IMR-90 (cell line): ENCODE measurements at regions not wholly inside any gene's neighbourhood (a gene's known extent, or its start where the extent isn't known, plus 50 kb on each side); places are given as distances from the start of the nearest gene placed in this dataset.

Experiments used
- ATAC-seq: fragments of 200-7000 bp; cut with Tn5 transposase; 2 replicates; pipeline ENCODE4 v1.9.1; 2020; ENCODE audit warnings: low read depth, mild to moderate bottlenecking, moderate library complexity
- BruUV-seq: library from RNA; stranded (reverse); fragments of 400-500 nt; replicated peaks from 2 replicates; lab custom pipeline; 2021; lab: Mats Ljungman, UMichigan
- CTCF ChIA-PET: fragments of 300-600 bp; formaldehyde crosslinking; extraction: SDS; loops from one replicate; lab custom pipeline; 2021; ENCODE audit warnings: antibody characterized with exemption; lab: Yijun Ruan, JAX
- POLR2A ChIA-PET: fragments of 300-600 bp; sonication (Branson Sonifier 250); formaldehyde crosslinking; loops from one replicate; lab custom pipeline; 2022; ENCODE audit warnings: antibody characterized with exemption; ENCODE audit not compliant: unreplicated experiment; lab: Charles Lee
- DNase-seq: peaks from one replicate; pipeline ENCODE4 v3.0.0; 2013
- H2AFZ ChIP-seq: replicated peaks from 2 replicates; pipeline ENCODE3; 2013; ENCODE audit warnings: low read length, mild to moderate bottlenecking; ENCODE audit not compliant: poor library complexity
- H2AK5ac ChIP-seq: 2 replicates; pipeline ENCODE4 v1.6.1; 2013; ENCODE audit warnings: low read depth, low read length, inconsistent platforms
- H2AK9ac ChIP-seq: replicated peaks from 2 replicates; pipeline ENCODE3; 2013; ENCODE audit warnings: mild to moderate bottlenecking, low read depth, low read length, moderate library complexity; ENCODE audit not compliant: poor library complexity
- H2BK120ac ChIP-seq: 2 replicates; pipeline ENCODE4 v1.6.1; 2013; ENCODE audit warnings: low read depth, low read length, inconsistent platforms
- H2BK15ac ChIP-seq: 3 replicates; pipeline ENCODE4 v1.6.1; 2013; ENCODE audit warnings: low read depth, low read length, inconsistent platforms
- H2BK20ac ChIP-seq: 2 replicates; pipeline ENCODE4 v1.6.1; 2013; ENCODE audit warnings: low read depth, mild to moderate bottlenecking, inconsistent platforms, low read length, moderate library complexity
- H2BK5ac ChIP-seq: 2 replicates; pipeline ENCODE4 v1.6.1; 2013; ENCODE audit warnings: mild to moderate bottlenecking, low read depth, low read length, inconsistent platforms; ENCODE audit not compliant: poor library complexity, severe bottlenecking
- H3K14ac ChIP-seq: replicated peaks from 2 replicates; pipeline ENCODE4 v1.6.1; 2013; ENCODE audit warnings: low read depth, low read length, inconsistent platforms
- H3K18ac ChIP-seq: 2 replicates; pipeline ENCODE4 v1.6.1; 2013; ENCODE audit warnings: low read depth, low read length, control low read depth
- H3K23ac ChIP-seq: 2 replicates; pipeline ENCODE4 v1.6.1; 2013; ENCODE audit warnings: low read depth, low read length, inconsistent platforms
- H3K27ac ChIP-seq: 2 replicates; pipeline ENCODE4 v1.5.1; 2013; ENCODE audit warnings: mild to moderate bottlenecking, control low read depth, low read length; ENCODE audit not compliant: insufficient read depth
- H3K27me3 ChIP-seq: 2 replicates; pipeline ENCODE4 v1.6.1; 2013; ENCODE audit warnings: low read length; ENCODE audit not compliant: control insufficient read depth, insufficient read depth
- H3K36me3 ChIP-seq: 2 replicates; pipeline ENCODE4 v1.6.1; 2013; ENCODE audit warnings: low read length, mixed read lengths; ENCODE audit not compliant: control insufficient read depth, insufficient read depth
- H3K4ac ChIP-seq: 2 replicates; pipeline ENCODE4 v1.6.1; 2013; ENCODE audit warnings: low read depth, low read length, inconsistent platforms
- H3K4me1 ChIP-seq: 2 replicates; pipeline ENCODE4 v1.6.1; 2013; ENCODE audit warnings: low read length, mixed read lengths; ENCODE audit not compliant: control insufficient read depth, insufficient read depth
- H3K4me2 ChIP-seq: 2 replicates; pipeline ENCODE4 v1.6.1; 2013; ENCODE audit warnings: low read depth, mild to moderate bottlenecking, control low read depth, low read length, moderate library complexity
- H3K4me3 ChIP-seq: 2 replicates; pipeline ENCODE4 v1.5.1; 2013; ENCODE audit warnings: low read depth, mild to moderate bottlenecking, control low read depth, low read length, moderate library complexity; ENCODE audit not compliant: insufficient read depth
- H3K56ac ChIP-seq: 2 replicates; pipeline ENCODE4 v1.6.1; 2013; ENCODE audit warnings: low read length, inconsistent platforms; ENCODE audit not compliant: insufficient read depth; ENCODE audit errors: extremely low read depth
- H3K79me1 ChIP-seq, 2 experiments: 2 replicates each; pipeline ENCODE4 v1.6.1; 2013; ENCODE audit warnings: low read length in 2 of 2, inconsistent platforms in 1 of 2, low read depth in 1 of 2
- H3K9ac ChIP-seq: 2 replicates; pipeline ENCODE4 v1.6.1; 2013; ENCODE audit warnings: low read depth, low read length, control low read depth
- H3K9me1 ChIP-seq: 2 replicates; pipeline ENCODE4 v1.6.1; 2013; ENCODE audit warnings: low read length, inconsistent platforms; ENCODE audit not compliant: insufficient read depth
- H3K9me3 ChIP-seq: 2 replicates; pipeline ENCODE4 v1.6.1; 2013; ENCODE audit warnings: low read length; ENCODE audit not compliant: control insufficient read depth, insufficient read depth
- H4K20me1 ChIP-seq: 2 replicates; pipeline ENCODE4 v1.6.1; 2013; ENCODE audit warnings: low read length, inconsistent platforms; ENCODE audit not compliant: insufficient read depth
- H4K5ac ChIP-seq: 2 replicates; pipeline ENCODE4 v1.6.1; 2013; ENCODE audit warnings: mild to moderate bottlenecking, low read depth, low read length, control low read depth
- H4K8ac ChIP-seq, 2 experiments: 2 replicates each; pipeline ENCODE4 v1.6.1; 2013; ENCODE audit warnings: low read depth in 2 of 2, low read length in 2 of 2, control low read depth in 1 of 2, inconsistent platforms in 1 of 2
- H4K91ac ChIP-seq: 2 replicates; pipeline ENCODE4 v1.6.1; 2013; ENCODE audit warnings: low read depth, low read length, inconsistent platforms; ENCODE audit not compliant: insufficient read depth
- BHLHE40 ChIP-seq: fragments of 150-350 bp; IDR thresholded peaks from 2 replicates; pipeline ENCODE4 v1.6.1; 2016; ENCODE audit warnings: mild to moderate bottlenecking, low read depth, low read length
- CEBPB ChIP-seq: IDR thresholded peaks from 2 replicates; pipeline ENCODE4 v1.6.1; 2012; ENCODE audit warnings: low read depth, low read length, improper control_type of control experiment
- CHD1 ChIP-seq: IDR thresholded peaks from 2 replicates; pipeline ENCODE4 v1.6.1; 2012; ENCODE audit warnings: low read depth, low read length, improper control_type of control experiment
- FOS ChIP-seq: fragments of 150-350 bp; IDR thresholded peaks from 2 replicates; pipeline ENCODE4 v1.6.1; 2016; ENCODE audit warnings: low read depth, low read length
- MAFK ChIP-seq: IDR thresholded peaks from 2 replicates; pipeline ENCODE4 v1.6.1; 2012; ENCODE audit warnings: low read depth, low read length, improper control_type of control experiment
- MAZ ChIP-seq: IDR thresholded peaks from 2 replicates; pipeline ENCODE4 v1.6.1; 2012; ENCODE audit warnings: low read depth, mild to moderate bottlenecking, low read length, improper control_type of control experiment, moderate library complexity, borderline replicate concordance
- MXI1 ChIP-seq: IDR thresholded peaks from 2 replicates; pipeline ENCODE4 v1.6.1; 2012; ENCODE audit warnings: low read depth, mild to moderate bottlenecking, low read length, moderate library complexity, borderline replicate concordance
- NFE2L2 ChIP-seq: fragments of 150-350 bp; IDR thresholded peaks from 2 replicates; pipeline ENCODE4 v1.6.1; 2016; ENCODE audit warnings: low read depth, mild to moderate bottlenecking, low read length
- POLR2A ChIP-seq: IDR thresholded peaks from 2 replicates; pipeline ENCODE4 v1.6.1; 2012; ENCODE audit warnings: mild to moderate bottlenecking, low read depth, low read length
- RAD21 ChIP-seq: IDR thresholded peaks from 2 replicates; pipeline ENCODE4 v1.6.1; 2012; ENCODE audit warnings: low read length, improper control_type of control experiment
- RCOR1 ChIP-seq: IDR thresholded peaks from 2 replicates; pipeline ENCODE4 v1.6.1; 2012; ENCODE audit warnings: mild to moderate bottlenecking, low read length, improper control_type of control experiment; ENCODE audit not compliant: insufficient replicate concordance
- RFX5 ChIP-seq: IDR thresholded peaks from 2 replicates; pipeline ENCODE4 v1.8.0; 2012; ENCODE audit warnings: low read depth, mild to moderate bottlenecking, low read length, moderate library complexity
- SMC3 ChIP-seq: fragments of 150-350 bp; IDR thresholded peaks from 2 replicates; pipeline ENCODE4 v1.6.1; 2016; ENCODE audit warnings: low read depth, mild to moderate bottlenecking, antibody characterized with exemption, low read length, moderate library complexity
- WGBS, 2 experiments: methylation state at CpG; one replicate each; pipeline versions ENCODE4 v1.1.5 to v1.1.7; 2013; ENCODE audit warnings: missing lambda C conversion rate in 2 of 2; ENCODE audit not compliant: insufficient read length in 1 of 2; ENCODE audit errors: extremely low coverage in 2 of 2; 5-methylcytosine and 5-hydroxymethylcytosine counted together
- dilution Hi-C: fragments of 300-500 bp; cut with HindIII; formaldehyde crosslinking; loops from one replicate; pipeline ENCODE4 v1.14.3; 2018; ENCODE audit warnings: low sequenced_read_pairs; ENCODE audit not compliant: unreplicated experiment
- in situ Hi-C: fragments of 300-500 bp; cut with MboI; formaldehyde crosslinking; loops from 3 replicates; pipeline ENCODE4 v1.14.3; 2019; ENCODE audit warnings: low sequenced_read_pairs, inconsistent platforms, mixed read lengths
- intact Hi-C: fragments of 100-400 bp; cut with micrococcal nuclease; formaldehyde crosslinking; loops from 2 replicates; pipeline ENCODE4 v1.10.0; 2022
- TF ChIP-seq, protein P1 (sequence below): conservative IDR thresholded peaks from 2 replicates; pipeline ENCODE4 v1.5.1; 2012; ENCODE audit warnings: mild to moderate bottlenecking, low read depth, low read length, improper control_type of control experiment
- TF ChIP-seq, protein P2 (sequence below): fragments of 150-350 bp; IDR thresholded peaks from 2 replicates; pipeline ENCODE4 v1.6.1; 2016; ENCODE audit warnings: low read depth, mild to moderate bottlenecking, low read length, moderate library complexity, borderline replicate concordance
- TF ChIP-seq, protein P3 (sequence below): fragments of 150-350 bp; IDR thresholded peaks from 2 replicates; pipeline ENCODE4 v1.6.1; 2017; ENCODE audit warnings: mild to moderate bottlenecking, antibody characterized with exemption, low read length, low read depth

DNA sequence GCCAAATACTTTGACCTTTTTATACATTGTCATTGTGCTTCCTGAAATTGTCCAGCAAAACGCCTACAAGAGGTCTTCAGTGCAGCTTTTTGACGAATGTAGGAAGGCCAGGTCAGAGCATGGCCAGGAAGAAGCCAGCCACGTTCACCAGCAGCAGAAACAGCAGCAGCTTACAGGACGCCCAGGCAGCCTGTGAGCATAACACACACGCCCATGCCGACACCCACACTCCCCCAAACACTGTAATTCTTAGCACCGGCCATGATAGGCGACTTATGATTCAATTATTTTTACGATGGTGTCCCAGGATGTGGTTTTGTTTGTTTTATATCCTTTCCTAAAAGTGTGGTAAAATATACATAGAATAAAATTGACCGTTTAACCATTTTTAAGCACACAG, 249.1 kb upstream of the SALL3 start:
- no peak overlapping the region for H3K56ac ChIP-seq
- no peak overlapping the region for H2BK20ac ChIP-seq
- H3K23ac ChIP-seq: no peak overlapping the region
- no peak overlapping the region for H4K8ac ChIP-seq
- no peaks in the 10 kb centered on the region for H3K4me1 ChIP-seq
- ChIA-PET CTCF (no interaction called here), POLR2A (no interaction called here)
- no peaks in the 10 kb centered on the region for H3K79me1 ChIP-seq
- no peaks in the 10 kb centered on the region for H3K36me3 ChIP-seq
- intact Hi-C loops: no loop called here
- H2BK120ac ChIP-seq: no peak overlapping the region
- in situ Hi-C loops: no loop called here
- H3K4me3 ChIP-seq: no peak overlapping the region
- DNase-seq (no peak), ATAC-seq (no peak)
- no peak overlapping the region for H2AK5ac ChIP-seq
- no peak overlapping the region for H2BK5ac ChIP-seq
- H2AK9ac ChIP-seq: no peak overlapping the region
- no peak overlapping the region for H4K5ac ChIP-seq
- dilution Hi-C loops: no loop called here
- no peak overlapping the region for H2BK15ac ChIP-seq
- H4K20me1 ChIP-seq: no peaks in the 10 kb centered on the region
- BruUV-seq: no TSS peak
- H3K18ac ChIP-seq: no peak overlapping the region
- H3K9me1 ChIP-seq: no peaks in the 10 kb centered on the region
- H3K9me3 ChIP-seq: peaks cover 65% of the 10 kb centered on the region
- WGBS, 2 experiments: 0% methylated on average over 2 of the region's 10 CpGs; no CpG with 5 or more reads in 1 of the 2 experiments
- H3K27me3 ChIP-seq: no peaks in the 10 kb centered on the region
- no peak overlapping the region for H2AFZ ChIP-seq
- TF ChIP-seq POLR2A (no peak), CEBPB (no peak), BHLHE40 (no peak), RCOR1 (no peak), FOS (no peak), SMC3 (no peak), RAD21 (no peak), NFE2L2 (no peak), MXI1 (no peak), CHD1 (no peak), RFX5 (no peak), MAFK (no peak), MAZ (no peak)
- TF ChIP-seq, protein P1, sequence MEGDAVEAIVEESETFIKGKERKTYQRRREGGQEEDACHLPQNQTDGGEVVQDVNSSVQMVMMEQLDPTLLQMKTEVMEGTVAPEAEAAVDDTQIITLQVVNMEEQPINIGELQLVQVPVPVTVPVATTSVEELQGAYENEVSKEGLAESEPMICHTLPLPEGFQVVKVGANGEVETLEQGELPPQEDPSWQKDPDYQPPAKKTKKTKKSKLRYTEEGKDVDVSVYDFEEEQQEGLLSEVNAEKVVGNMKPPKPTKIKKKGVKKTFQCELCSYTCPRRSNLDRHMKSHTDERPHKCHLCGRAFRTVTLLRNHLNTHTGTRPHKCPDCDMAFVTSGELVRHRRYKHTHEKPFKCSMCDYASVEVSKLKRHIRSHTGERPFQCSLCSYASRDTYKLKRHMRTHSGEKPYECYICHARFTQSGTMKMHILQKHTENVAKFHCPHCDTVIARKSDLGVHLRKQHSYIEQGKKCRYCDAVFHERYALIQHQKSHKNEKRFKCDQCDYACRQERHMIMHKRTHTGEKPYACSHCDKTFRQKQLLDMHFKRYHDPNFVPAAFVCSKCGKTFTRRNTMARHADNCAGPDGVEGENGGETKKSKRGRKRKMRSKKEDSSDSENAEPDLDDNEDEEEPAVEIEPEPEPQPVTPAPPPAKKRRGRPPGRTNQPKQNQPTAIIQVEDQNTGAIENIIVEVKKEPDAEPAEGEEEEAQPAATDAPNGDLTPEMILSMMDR: no peak
- TF ChIP-seq, protein P2, sequence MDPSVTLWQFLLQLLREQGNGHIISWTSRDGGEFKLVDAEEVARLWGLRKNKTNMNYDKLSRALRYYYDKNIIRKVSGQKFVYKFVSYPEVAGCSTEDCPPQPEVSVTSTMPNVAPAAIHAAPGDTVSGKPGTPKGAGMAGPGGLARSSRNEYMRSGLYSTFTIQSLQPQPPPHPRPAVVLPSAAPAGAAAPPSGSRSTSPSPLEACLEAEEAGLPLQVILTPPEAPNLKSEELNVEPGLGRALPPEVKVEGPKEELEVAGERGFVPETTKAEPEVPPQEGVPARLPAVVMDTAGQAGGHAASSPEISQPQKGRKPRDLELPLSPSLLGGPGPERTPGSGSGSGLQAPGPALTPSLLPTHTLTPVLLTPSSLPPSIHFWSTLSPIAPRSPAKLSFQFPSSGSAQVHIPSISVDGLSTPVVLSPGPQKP: no peak
- TF ChIP-seq, protein P3, sequence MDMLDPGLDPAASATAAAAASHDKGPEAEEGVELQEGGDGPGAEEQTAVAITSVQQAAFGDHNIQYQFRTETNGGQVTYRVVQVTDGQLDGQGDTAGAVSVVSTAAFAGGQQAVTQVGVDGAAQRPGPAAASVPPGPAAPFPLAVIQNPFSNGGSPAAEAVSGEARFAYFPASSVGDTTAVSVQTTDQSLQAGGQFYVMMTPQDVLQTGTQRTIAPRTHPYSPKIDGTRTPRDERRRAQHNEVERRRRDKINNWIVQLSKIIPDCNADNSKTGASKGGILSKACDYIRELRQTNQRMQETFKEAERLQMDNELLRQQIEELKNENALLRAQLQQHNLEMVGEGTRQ: no peak
- H3K4ac ChIP-seq: no peak overlapping the region
- H3K27ac ChIP-seq: no peak overlapping the region
- no peak overlapping the region for H3K14ac ChIP-seq
- H3K9ac ChIP-seq: no peak overlapping the region
- no peak overlapping the region for H3K4me2 ChIP-seq
- no peak overlapping the region for H4K91ac ChIP-seq
